Neuronal stem cell (in vitro differentiated cells): ENCODE measurements at regions not wholly inside any gene's neighbourhood (a gene's known extent, or its start where the extent isn't known, plus 50 kb on each side); places are given as distances from the start of the nearest gene placed in this dataset.

Source experiments
- DNase-seq: peaks from one replicate; pipeline ENCODE4 v3.0.0-alpha.2; 2013; ENCODE audit warnings: low spot score
- H2AFZ ChIP-seq: one replicate; pipeline ENCODE4 v1.6.1; 2013; ENCODE audit warnings: mild to moderate bottlenecking, low read length, inconsistent platforms
- H2AK5ac ChIP-seq: 2 replicates; pipeline ENCODE4 v1.6.1; 2013; ENCODE audit warnings: low read depth, mild to moderate bottlenecking, inconsistent platforms, low read length, moderate library complexity, mixed read lengths
- H2BK120ac ChIP-seq: 2 replicates; pipeline ENCODE4 v1.6.1; 2013; ENCODE audit warnings: low read depth, mild to moderate bottlenecking, inconsistent platforms, low read length, moderate library complexity, mixed read lengths
- H2BK12ac ChIP-seq: one replicate; pipeline ENCODE4 v1.6.1; 2013; ENCODE audit warnings: low read length, inconsistent platforms
- H2BK15ac ChIP-seq: 2 replicates; pipeline ENCODE4 v1.6.1; 2013; ENCODE audit warnings: mild to moderate bottlenecking, low read length, inconsistent platforms, mixed read lengths
- H2BK5ac ChIP-seq: one replicate; pipeline ENCODE4 v1.6.1; 2013; ENCODE audit warnings: inconsistent platforms, mild to moderate bottlenecking, low read length, moderate library complexity
- H3K14ac ChIP-seq: one replicate; pipeline ENCODE4 v1.6.1; 2013; ENCODE audit warnings: low read length, inconsistent platforms
- H3K18ac ChIP-seq: 2 replicates; pipeline ENCODE4 v1.6.1; 2013; ENCODE audit warnings: low read length, inconsistent platforms
- H3K23ac ChIP-seq: 2 replicates; pipeline ENCODE4 v1.6.1; 2013; ENCODE audit warnings: low read depth, mild to moderate bottlenecking, mixed read lengths, low read length, inconsistent platforms; ENCODE audit not compliant: poor library complexity
- H3K27ac ChIP-seq: replicated peaks from 3 replicates; pipeline ENCODE4 v1.5.1; 2013; ENCODE audit warnings: low read length, inconsistent platforms
- H3K27me3 ChIP-seq, 3 experiments: 2 replicates each; pipeline ENCODE4 v1.6.1; 2013; ENCODE audit warnings: low read length in 3 of 3, mild to moderate bottlenecking in 2 of 3, inconsistent platforms in 1 of 3, low read depth in 1 of 3, mixed read lengths in 1 of 3, moderate library complexity in 1 of 3; ENCODE audit not compliant: control insufficient read depth in 3 of 3, insufficient read depth in 3 of 3
- H3K36me3 ChIP-seq, 2 donors: replicated peaks in 1 of 2; 2 replicates each; pipeline ENCODE4 v1.6.1; 2013; ENCODE audit warnings: low read length in 2 of 2; ENCODE audit not compliant: control insufficient read depth in 2 of 2, insufficient read depth in 2 of 2
- H3K4ac ChIP-seq: 2 replicates; pipeline ENCODE4 v1.6.1; 2013; ENCODE audit warnings: inconsistent platforms, mild to moderate bottlenecking, low read length, moderate library complexity
- H3K4me1 ChIP-seq, 2 donors: 1 replicate in 1 of 2; 2 replicates in 1 of 2; pipeline ENCODE4 v1.6.1; 2013; ENCODE audit warnings: low read length in 2 of 2, low read depth in 1 of 2; ENCODE audit not compliant: control insufficient read depth in 2 of 2, insufficient read depth in 1 of 2
- H3K4me2 ChIP-seq: one replicate; pipeline ENCODE4 v1.6.1; 2013; ENCODE audit warnings: mild to moderate bottlenecking, low read length, inconsistent platforms; ENCODE audit not compliant: insufficient read depth, poor library complexity, severe bottlenecking
- H3K4me3 ChIP-seq, 2 donors: 2 replicates each; pipeline ENCODE4 v1.5.1; 2013; ENCODE audit warnings: low read length in 2 of 2, mild to moderate bottlenecking in 2 of 2, inconsistent platforms in 1 of 2, moderate library complexity in 1 of 2
- H3K79me1 ChIP-seq: one replicate; pipeline ENCODE4 v1.6.1; 2013; ENCODE audit warnings: low read depth, mild to moderate bottlenecking, inconsistent platforms, low read length, moderate library complexity
- H3K9ac ChIP-seq: one replicate; pipeline ENCODE4 v1.6.1; 2013; ENCODE audit warnings: mild to moderate bottlenecking, low read depth, low read length, inconsistent platforms; ENCODE audit not compliant: poor library complexity
- H3K9me3 ChIP-seq, 2 donors: replicated peaks in 1 of 2; 2 replicates each; pipeline versions ENCODE3 to v1.6.1; 2013; ENCODE audit warnings: low read length in 2 of 2, mild to moderate bottlenecking in 2 of 2, inconsistent platforms in 1 of 2, low read depth in 1 of 2, mixed read lengths in 1 of 2, moderate library complexity in 1 of 2; ENCODE audit not compliant: control insufficient read depth in 2 of 2, insufficient read depth in 1 of 2
- H4K8ac ChIP-seq: one replicate; pipeline ENCODE4 v1.6.1; 2013; ENCODE audit warnings: low read depth, mild to moderate bottlenecking, inconsistent platforms, low read length, moderate library complexity
- H4K91ac ChIP-seq: one replicate; pipeline ENCODE4 v1.6.1; 2013; ENCODE audit warnings: low read length, low read depth, mild to moderate bottlenecking, inconsistent platforms; ENCODE audit not compliant: poor library complexity
- WGBS, 2 donors: extraction: QIAGEN DNeasy Blood & Tissue Kit; methylation state at CpG; one replicate each; pipeline ENCODE4 v1.1.7; 2013; ENCODE audit warnings: missing lambda C conversion rate in 2 of 2, mixed read lengths in 1 of 2; ENCODE audit not compliant: insufficient read length in 2 of 2, insufficient replicate concordance in 1 of 2; ENCODE audit errors: extremely low coverage in 2 of 2; 5-methylcytosine and 5-hydroxymethylcytosine counted together

DNA sequence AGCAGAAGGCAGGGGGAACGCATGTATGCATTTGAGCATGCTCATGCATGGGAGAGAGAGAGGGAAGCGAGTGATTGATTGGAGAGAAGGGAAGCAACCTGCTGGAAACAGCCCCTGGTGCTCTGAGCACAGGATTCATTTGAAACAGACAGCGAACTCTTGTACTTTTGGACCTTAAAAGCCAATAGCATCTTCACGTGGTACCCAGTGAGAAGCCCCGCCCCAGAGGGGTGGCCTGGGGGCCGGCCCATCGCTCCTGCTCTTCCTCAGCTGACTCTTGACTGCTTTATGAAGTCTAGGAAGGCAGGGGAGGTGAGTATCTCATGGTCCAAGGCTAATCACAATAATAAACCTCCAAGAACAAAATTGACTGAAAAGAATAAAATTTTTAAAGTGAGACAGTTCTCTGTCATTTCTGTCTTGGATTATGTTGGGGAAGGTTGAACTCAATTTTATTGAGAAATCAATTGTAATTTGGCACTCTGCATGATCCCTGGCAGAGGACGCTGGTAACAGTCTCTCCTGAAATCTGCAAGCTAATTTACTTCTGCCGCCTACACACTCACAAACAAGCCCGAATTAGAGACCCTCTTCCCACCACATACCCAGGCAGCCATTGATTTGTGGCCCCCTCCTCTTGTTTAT is 168.2 kb upstream of the PPARGC1A start:
- Histone ChIP-seq H3K18ac (no peak overlapping the region), H2AK5ac (no peak overlapping the region), H3K14ac (no peak overlapping the region), H3K9ac (no peak overlapping the region), H2BK5ac (no peak overlapping the region), H3K4ac (no peak overlapping the region), H2AFZ (no peak overlapping the region), H3K36me3 (no peaks in the 10 kb centered on the region), H4K8ac (no peak overlapping the region), H3K4me2 (no peak overlapping the region), H3K9me3 (no peaks in the 10 kb centered on the region), H3K4me3 (no peak overlapping the region), H4K91ac (no peak overlapping the region), H3K23ac (no peak overlapping the region), H3K27ac (no peak overlapping the region), H2BK120ac (no peak overlapping the region), H2BK15ac (no peak overlapping the region), H3K27me3 (no peaks in the 10 kb centered on the region), H3K4me1 (peaks cover 0 to 4% of the 10 kb centered on the region in 2 donors), H3K79me1 (no peaks in the 10 kb centered on the region), H2BK12ac (no peak overlapping the region)
- no peak for DNase-seq
- WGBS, 2 donors: no CpG with 5 or more reads among the region's 10 CpGs

DNA sequence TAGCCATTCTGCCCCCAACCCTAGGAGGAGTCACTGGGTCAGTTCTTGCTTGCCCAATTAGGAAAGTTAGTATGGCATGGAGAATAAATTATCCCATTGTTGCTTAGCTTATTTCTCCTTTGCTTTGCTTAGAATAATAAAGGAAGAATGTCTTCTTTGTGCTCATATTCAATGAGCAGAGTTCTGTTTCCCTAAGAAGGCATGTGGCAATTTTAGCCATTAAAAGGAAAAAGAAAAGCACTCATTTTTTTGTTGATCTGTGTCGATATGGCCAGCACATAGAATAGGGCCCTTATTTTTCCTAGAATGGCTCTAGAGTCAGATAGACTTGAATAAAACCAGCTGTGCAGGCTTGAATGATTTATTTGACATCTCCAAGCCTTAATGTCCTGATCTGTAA is 166.4 kb upstream of the PPARGC1A start:
- no peak overlapping the region for H2BK5ac ChIP-seq
- no peak overlapping the region for H2BK12ac ChIP-seq
- no peak overlapping the region for H3K14ac ChIP-seq
- H2BK120ac ChIP-seq: no peak overlapping the region
- no peak overlapping the region for H2AK5ac ChIP-seq
- H2AFZ ChIP-seq: no peak overlapping the region
- H3K4me2 ChIP-seq: no peak overlapping the region
- H3K18ac ChIP-seq: no peak overlapping the region
- no peak overlapping the region for H3K9ac ChIP-seq
- H4K91ac ChIP-seq: no peak overlapping the region
- H2BK15ac ChIP-seq: no peak overlapping the region
- no peaks in the 10 kb centered on the region for H3K79me1 ChIP-seq
- no peak overlapping the region for H3K4me3 ChIP-seq
- H4K8ac ChIP-seq: no peak overlapping the region
- no peaks in the 10 kb centered on the region for H3K27me3 ChIP-seq
- H3K4me1 ChIP-seq: peaks cover 0 to 4% of the 10 kb centered on the region in 2 donors
- H3K23ac ChIP-seq: no peak overlapping the region
- WGBS, 2 donors: no CpG with 5 or more reads among the region's 1 CpG
- no peak overlapping the region for H3K4ac ChIP-seq
- no peak for DNase-seq
- no peaks in the 10 kb centered on the region for H3K36me3 ChIP-seq
- H3K27ac ChIP-seq: no peak overlapping the region
- no peaks in the 10 kb centered on the region for H3K9me3 ChIP-seq

DNA sequence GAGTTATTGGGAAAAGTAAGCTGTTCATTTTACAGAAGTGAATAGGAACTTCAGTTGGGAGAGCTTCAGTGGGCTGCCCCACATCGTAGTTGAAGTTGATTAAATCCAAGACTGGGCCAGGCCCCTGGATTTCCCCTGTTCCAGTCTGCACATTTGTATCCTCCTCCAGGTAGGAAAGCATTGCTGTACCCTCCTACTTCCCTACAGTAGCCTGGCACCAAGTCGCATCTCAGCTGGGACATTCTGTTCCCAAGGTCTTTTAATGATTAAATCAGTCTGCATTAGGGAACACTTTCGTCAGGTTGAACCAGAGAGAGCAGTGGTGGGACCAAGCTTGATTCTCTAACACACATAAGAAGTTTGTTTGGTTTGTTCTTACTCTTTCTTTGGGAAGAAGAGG is 165.8 kb upstream of the PPARGC1A start:
- H2AK5ac ChIP-seq: no peak overlapping the region
- H4K8ac ChIP-seq: no peak overlapping the region
- peaks cover 0 to 4% of the 10 kb centered on the region in 2 donors for H3K4me1 ChIP-seq
- H3K18ac ChIP-seq: no peak overlapping the region
- no peak for DNase-seq
- H3K36me3 ChIP-seq: no peaks in the 10 kb centered on the region
- no peak overlapping the region for H2BK120ac ChIP-seq
- no peak overlapping the region for H3K14ac ChIP-seq
- no peaks in the 10 kb centered on the region for H3K27me3 ChIP-seq
- H3K79me1 ChIP-seq: no peaks in the 10 kb centered on the region
- no peak overlapping the region for H3K4me2 ChIP-seq
- no peak overlapping the region for H3K9ac ChIP-seq
- no peak overlapping the region for H2BK15ac ChIP-seq
- no peak overlapping the region for H4K91ac ChIP-seq
- no peak overlapping the region for H2BK12ac ChIP-seq
- H3K4me3 ChIP-seq: no peak overlapping the region
- H2BK5ac ChIP-seq: no peak overlapping the region
- WGBS, 2 donors: no CpG with 5 or more reads among the region's 3 CpGs
- H3K4ac ChIP-seq: no peak overlapping the region
- H2AFZ ChIP-seq: no peak overlapping the region
- H3K9me3 ChIP-seq: no peaks in the 10 kb centered on the region
- no peak overlapping the region for H3K23ac ChIP-seq
- no peak overlapping the region for H3K27ac ChIP-seq

DNA sequence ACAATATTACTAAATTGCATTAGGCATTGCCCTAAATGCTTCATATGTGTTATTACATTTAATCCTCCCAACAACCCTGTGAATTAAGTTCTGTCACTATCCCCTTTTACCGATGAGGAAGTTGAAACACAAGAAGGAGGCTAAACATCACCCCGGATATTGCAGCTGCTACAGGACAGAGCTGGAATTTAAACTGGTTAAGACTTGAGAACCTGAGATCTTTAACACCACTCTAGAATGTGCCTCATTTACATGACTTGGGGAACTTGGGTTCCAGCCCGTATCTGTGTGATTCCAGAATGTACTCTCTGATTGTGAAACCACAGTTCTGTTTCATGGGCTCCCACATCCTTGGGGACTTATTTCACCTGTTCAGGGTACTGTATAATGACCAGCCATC is 165.1 kb upstream of the PPARGC1A start:
- H2BK120ac ChIP-seq: no peak overlapping the region
- no peak overlapping the region for H4K8ac ChIP-seq
- no peaks in the 10 kb centered on the region for H3K79me1 ChIP-seq
- H3K14ac ChIP-seq: no peak overlapping the region
- H2BK5ac ChIP-seq: no peak overlapping the region
- no peaks in the 10 kb centered on the region for H3K36me3 ChIP-seq
- H3K9me3 ChIP-seq: no peaks in the 10 kb centered on the region
- no peak overlapping the region for H2AK5ac ChIP-seq
- H2BK12ac ChIP-seq: no peak overlapping the region
- H2AFZ ChIP-seq: no peak overlapping the region
- no CpG with 5 or more reads among the region's 3 CpGs for WGBS, 2 donors
- H3K4me1 ChIP-seq: peaks cover 0 to 4% of the 10 kb centered on the region in 2 donors
- no peak for DNase-seq
- H3K27me3 ChIP-seq: no peaks in the 10 kb centered on the region
- no peak overlapping the region for H3K27ac ChIP-seq
- no peak overlapping the region for H3K18ac ChIP-seq
- no peak overlapping the region for H3K23ac ChIP-seq
- no peak overlapping the region for H4K91ac ChIP-seq
- no peak overlapping the region for H3K4me2 ChIP-seq
- no peak overlapping the region for H3K4ac ChIP-seq
- H2BK15ac ChIP-seq: no peak overlapping the region
- H3K4me3 ChIP-seq: no peak overlapping the region
- no peak overlapping the region for H3K9ac ChIP-seq
